GM23338 (cell line): ENCODE measurements at regions not wholly inside any gene's neighbourhood (a gene's known extent, or its start where the extent isn't known, plus 50 kb on each side); places are given as distances from the start of the nearest gene placed in this dataset.
"Not testable (repeated sequence)": the region's sequence is repeated elsewhere in the genome, so short reads cannot be mapped to it uniquely, and the experiment has no call there.

Source experiments
- CREB1 ChIP-seq: fragments of 250-450 bp; sonication (Bioruptor Pico); IDR thresholded peaks from 2 replicates; pipeline ENCODE4 v1.5.0; 2020; ENCODE audit warnings: low read depth, mild to moderate bottlenecking, moderate library complexity
- EZH2 ChIP-seq: fragments of 200-600 bp; sonication (generic); IDR thresholded peaks from one replicate; pipeline ENCODE4 v1.8.0; 2017; ENCODE audit warnings: antibody characterized with exemption, mild to moderate bottlenecking, low read depth; ENCODE audit not compliant: unreplicated experiment
- EZH2phosphoT487 ChIP-seq: fragments of 200-600 bp; sonication (generic); IDR thresholded peaks from one replicate; pipeline ENCODE4 v1.8.1; 2018; ENCODE audit warnings: antibody characterized with exemption; ENCODE audit not compliant: unreplicated experiment
- JUNB ChIP-seq: IDR thresholded peaks from one replicate; pipeline ENCODE4 v1.6.1; 2016; ENCODE audit warnings: antibody characterized with exemption; ENCODE audit not compliant: unreplicated experiment
- POLR2AphosphoS5 ChIP-seq: IDR thresholded peaks from 2 replicates; pipeline ENCODE4 v1.6.1; 2016; ENCODE audit warnings: antibody characterized with exemption, low read depth
- TF ChIP-seq, protein P1 (sequence below), 2 experiments: fragments of 200-600 bp in 1 of 2; sonication (generic) in 1 of 2; conservative IDR thresholded peaks; 2 replicates each; pipeline versions ENCODE4 v1.5.1 to v1.6.1; 2016 to 2017; ENCODE audit warnings: antibody characterized with exemption in 2 of 2, low read depth in 2 of 2, mild to moderate bottlenecking in 2 of 2, moderate library complexity in 1 of 2
- TF ChIP-seq, protein P2 (sequence below): fragments of 250-450 bp; sonication (Bioruptor Pico); IDR thresholded peaks from 2 replicates; pipeline ENCODE4 v1.5.0; 2020; ENCODE audit warnings: mild to moderate bottlenecking, moderate library complexity
- TF ChIP-seq, protein P3 (sequence below): IDR thresholded peaks from one replicate; pipeline ENCODE4 v1.6.1; 2018; ENCODE audit warnings: antibody characterized with exemption; ENCODE audit not compliant: unreplicated experiment

DNA sequence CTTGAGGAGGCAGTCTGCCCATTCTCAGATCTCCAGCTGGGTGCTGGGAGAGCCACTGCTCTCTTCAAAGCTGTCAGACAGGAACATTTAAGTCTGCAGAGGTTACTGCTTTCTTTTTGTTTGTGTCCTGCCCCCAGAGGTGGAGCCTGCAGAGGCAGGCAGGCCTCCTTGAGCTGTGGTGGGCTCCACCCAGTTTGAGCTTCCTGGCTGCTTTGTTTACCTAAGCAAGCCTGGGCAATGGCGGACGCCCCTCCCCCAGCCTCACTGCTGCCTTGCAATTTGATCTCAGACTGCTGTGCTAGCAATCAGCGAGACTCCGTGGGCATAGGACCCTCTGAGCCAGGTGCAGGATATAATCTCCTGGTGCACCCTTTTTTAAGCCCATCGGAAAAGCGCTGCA, 557.8 kb downstream of the HTR1B start:
- TF ChIP-seq, protein P1, sequence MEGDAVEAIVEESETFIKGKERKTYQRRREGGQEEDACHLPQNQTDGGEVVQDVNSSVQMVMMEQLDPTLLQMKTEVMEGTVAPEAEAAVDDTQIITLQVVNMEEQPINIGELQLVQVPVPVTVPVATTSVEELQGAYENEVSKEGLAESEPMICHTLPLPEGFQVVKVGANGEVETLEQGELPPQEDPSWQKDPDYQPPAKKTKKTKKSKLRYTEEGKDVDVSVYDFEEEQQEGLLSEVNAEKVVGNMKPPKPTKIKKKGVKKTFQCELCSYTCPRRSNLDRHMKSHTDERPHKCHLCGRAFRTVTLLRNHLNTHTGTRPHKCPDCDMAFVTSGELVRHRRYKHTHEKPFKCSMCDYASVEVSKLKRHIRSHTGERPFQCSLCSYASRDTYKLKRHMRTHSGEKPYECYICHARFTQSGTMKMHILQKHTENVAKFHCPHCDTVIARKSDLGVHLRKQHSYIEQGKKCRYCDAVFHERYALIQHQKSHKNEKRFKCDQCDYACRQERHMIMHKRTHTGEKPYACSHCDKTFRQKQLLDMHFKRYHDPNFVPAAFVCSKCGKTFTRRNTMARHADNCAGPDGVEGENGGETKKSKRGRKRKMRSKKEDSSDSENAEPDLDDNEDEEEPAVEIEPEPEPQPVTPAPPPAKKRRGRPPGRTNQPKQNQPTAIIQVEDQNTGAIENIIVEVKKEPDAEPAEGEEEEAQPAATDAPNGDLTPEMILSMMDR (conservative IDR thresholded peaks at IDR 0.05; ENCODE audit: low read depth in 2 of 2): not testable (repeated sequence)
- not testable (repeated sequence) for TF ChIP-seq EZH2, POLR2AphosphoS5, CREB1, JUNB, EZH2phosphoT487
- TF ChIP-seq, protein P2, sequence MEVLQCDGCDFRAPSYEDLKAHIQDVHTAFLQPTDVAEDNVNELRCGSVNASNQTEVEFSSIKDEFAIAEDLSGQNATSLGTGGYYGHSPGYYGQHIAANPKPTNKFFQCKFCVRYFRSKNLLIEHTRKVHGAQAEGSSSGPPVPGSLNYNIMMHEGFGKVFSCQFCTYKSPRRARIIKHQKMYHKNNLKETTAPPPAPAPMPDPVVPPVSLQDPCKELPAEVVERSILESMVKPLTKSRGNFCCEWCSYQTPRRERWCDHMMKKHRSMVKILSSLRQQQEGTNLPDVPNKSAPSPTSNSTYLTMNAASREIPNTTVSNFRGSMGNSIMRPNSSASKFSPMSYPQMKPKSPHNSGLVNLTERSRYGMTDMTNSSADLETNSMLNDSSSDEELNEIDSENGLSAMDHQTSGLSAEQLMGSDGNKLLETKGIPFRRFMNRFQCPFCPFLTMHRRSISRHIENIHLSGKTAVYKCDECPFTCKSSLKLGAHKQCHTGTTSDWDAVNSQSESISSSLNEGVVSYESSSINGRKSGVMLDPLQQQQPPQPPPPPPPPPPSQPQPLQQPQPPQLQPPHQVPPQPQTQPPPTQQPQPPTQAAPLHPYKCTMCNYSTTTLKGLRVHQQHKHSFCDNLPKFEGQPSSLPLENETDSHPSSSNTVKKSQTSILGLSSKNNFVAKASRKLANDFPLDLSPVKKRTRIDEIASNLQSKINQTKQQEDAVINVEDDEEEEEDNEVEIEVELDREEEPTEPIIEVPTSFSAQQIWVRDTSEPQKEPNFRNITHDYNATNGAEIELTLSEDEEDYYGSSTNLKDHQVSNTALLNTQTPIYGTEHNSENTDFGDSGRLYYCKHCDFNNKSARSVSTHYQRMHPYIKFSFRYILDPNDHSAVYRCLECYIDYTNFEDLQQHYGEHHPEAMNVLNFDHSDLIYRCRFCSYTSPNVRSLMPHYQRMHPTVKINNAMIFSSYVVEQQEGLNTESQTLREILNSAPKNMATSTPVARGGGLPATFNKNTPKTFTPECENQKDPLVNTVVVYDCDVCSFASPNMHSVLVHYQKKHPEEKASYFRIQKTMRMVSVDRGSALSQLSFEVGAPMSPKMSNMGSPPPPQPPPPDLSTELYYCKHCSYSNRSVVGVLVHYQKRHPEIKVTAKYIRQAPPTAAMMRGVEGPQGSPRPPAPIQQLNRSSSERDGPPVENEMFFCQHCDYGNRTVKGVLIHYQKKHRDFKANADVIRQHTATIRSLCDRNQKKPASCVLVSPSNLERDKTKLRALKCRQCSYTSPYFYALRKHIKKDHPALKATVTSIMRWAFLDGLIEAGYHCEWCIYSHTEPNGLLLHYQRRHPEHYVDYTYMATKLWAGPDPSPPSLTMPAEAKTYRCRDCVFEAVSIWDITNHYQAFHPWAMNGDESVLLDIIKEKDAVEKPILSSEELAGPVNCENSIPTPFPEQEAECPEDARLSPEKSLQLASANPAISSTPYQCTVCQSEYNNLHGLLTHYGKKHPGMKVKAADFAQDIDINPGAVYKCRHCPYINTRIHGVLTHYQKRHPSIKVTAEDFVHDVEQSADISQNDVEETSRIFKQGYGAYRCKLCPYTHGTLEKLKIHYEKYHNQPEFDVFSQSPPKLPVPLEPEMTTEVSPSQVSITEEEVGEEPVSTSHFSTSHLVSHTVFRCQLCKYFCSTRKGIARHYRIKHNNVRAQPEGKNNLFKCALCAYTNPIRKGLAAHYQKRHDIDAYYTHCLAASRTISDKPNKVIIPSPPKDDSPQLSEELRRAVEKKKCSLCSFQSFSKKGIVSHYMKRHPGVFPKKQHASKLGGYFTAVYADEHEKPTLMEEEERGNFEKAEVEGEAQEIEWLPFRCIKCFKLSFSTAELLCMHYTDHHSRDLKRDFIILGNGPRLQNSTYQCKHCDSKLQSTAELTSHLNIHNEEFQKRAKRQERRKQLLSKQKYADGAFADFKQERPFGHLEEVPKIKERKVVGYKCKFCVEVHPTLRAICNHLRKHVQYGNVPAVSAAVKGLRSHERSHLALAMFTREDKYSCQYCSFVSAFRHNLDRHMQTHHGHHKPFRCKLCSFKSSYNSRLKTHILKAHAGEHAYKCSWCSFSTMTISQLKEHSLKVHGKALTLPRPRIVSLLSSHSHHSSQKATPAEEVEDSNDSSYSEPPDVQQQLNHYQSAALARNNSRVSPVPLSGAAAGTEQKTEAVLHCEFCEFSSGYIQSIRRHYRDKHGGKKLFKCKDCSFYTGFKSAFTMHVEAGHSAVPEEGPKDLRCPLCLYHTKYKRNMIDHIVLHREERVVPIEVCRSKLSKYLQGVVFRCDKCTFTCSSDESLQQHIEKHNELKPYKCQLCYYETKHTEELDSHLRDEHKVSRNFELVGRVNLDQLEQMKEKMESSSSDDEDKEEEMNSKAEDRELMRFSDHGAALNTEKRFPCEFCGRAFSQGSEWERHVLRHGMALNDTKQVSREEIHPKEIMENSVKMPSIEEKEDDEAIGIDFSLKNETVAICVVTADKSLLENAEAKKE: not testable (repeated sequence)
- TF ChIP-seq, protein P3, sequence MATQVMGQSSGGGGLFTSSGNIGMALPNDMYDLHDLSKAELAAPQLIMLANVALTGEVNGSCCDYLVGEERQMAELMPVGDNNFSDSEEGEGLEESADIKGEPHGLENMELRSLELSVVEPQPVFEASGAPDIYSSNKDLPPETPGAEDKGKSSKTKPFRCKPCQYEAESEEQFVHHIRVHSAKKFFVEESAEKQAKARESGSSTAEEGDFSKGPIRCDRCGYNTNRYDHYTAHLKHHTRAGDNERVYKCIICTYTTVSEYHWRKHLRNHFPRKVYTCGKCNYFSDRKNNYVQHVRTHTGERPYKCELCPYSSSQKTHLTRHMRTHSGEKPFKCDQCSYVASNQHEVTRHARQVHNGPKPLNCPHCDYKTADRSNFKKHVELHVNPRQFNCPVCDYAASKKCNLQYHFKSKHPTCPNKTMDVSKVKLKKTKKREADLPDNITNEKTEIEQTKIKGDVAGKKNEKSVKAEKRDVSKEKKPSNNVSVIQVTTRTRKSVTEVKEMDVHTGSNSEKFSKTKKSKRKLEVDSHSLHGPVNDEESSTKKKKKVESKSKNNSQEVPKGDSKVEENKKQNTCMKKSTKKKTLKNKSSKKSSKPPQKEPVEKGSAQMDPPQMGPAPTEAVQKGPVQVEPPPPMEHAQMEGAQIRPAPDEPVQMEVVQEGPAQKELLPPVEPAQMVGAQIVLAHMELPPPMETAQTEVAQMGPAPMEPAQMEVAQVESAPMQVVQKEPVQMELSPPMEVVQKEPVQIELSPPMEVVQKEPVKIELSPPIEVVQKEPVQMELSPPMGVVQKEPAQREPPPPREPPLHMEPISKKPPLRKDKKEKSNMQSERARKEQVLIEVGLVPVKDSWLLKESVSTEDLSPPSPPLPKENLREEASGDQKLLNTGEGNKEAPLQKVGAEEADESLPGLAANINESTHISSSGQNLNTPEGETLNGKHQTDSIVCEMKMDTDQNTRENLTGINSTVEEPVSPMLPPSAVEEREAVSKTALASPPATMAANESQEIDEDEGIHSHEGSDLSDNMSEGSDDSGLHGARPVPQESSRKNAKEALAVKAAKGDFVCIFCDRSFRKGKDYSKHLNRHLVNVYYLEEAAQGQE: not testable (repeated sequence)
